OCI-LY1 (cell line): ENCODE measurements at regions not wholly inside any gene's neighbourhood (a gene's known extent, or its start where the extent isn't known, plus 50 kb on each side); places are given as distances from the start of the nearest gene placed in this dataset.

Experiments used
- H2AFZ ChIP-seq: fragments of 200-600 bp; sonication (generic), shearing (Covaris generic); 2 replicates; pipeline ENCODE4 v1.6.0; 2014; ENCODE audit warnings: antibody characterized with exemption, mild to moderate bottlenecking, low read length
- H3F3A ChIP-seq: fragments of 200-600 bp; sonication (generic), shearing (Covaris generic); 2 replicates; pipeline ENCODE4 v1.6.0; 2014; ENCODE audit warnings: mild to moderate bottlenecking, antibody characterized with exemption, low read length, moderate library complexity; ENCODE audit not compliant: insufficient read depth
- H3K27ac ChIP-seq: fragments of 200-600 bp; sonication (generic); 2 replicates; pipeline ENCODE4 v1.5.1; 2014; ENCODE audit warnings: low read length, mixed run types, mild to moderate bottlenecking, low read depth; ENCODE audit not compliant: poor library complexity, severe bottlenecking
- H3K27me3 ChIP-seq: fragments of 200-600 bp; sonication (generic); 2 replicates; pipeline ENCODE4 v1.6.0; 2014; ENCODE audit warnings: antibody characterized with exemption, mild to moderate bottlenecking, low read length, moderate library complexity; ENCODE audit not compliant: insufficient read depth
- H3K36me3 ChIP-seq: fragments of 200-600 bp; sonication (generic); 2 replicates; pipeline ENCODE4 v1.6.1; 2014; ENCODE audit warnings: mild to moderate bottlenecking, antibody characterized with exemption, low read length, moderate library complexity, mixed read lengths; ENCODE audit not compliant: insufficient read depth
- H3K4me1 ChIP-seq: fragments of 200-600 bp; sonication (generic); 2 replicates; pipeline ENCODE4 v1.5.1; 2014; ENCODE audit warnings: mild to moderate bottlenecking, low read length, moderate library complexity; ENCODE audit not compliant: insufficient read depth, severe bottlenecking
- H3K4me2 ChIP-seq: fragments of 200-600 bp; sonication (generic), shearing (Covaris generic); 2 replicates; pipeline ENCODE4 v1.6.1; 2014; ENCODE audit warnings: low read length
- H3K4me3 ChIP-seq: fragments of 200-600 bp; sonication (generic); 2 replicates; pipeline ENCODE4 v1.5.1; 2014; ENCODE audit warnings: low read length, low read depth, mild to moderate bottlenecking, mixed read lengths; ENCODE audit not compliant: poor library complexity, severe bottlenecking
- H3K79me2 ChIP-seq: fragments of 200-600 bp; shearing (Covaris generic); 2 replicates; pipeline ENCODE4 v1.6.1; 2016; ENCODE audit warnings: mixed run types, low read length, mixed read lengths; ENCODE audit not compliant: insufficient read depth
- H3K9ac ChIP-seq: fragments of 200-600 bp; sonication (generic), shearing (Covaris generic); 2 replicates; pipeline ENCODE4 v1.6.1; 2014; ENCODE audit warnings: mild to moderate bottlenecking, low read length, mixed read lengths
- H3K9me2 ChIP-seq: fragments of 200-600 bp; sonication (generic), shearing (Covaris generic); 2 replicates; pipeline ENCODE4 v1.6.1; 2014; ENCODE audit warnings: low read depth, mild to moderate bottlenecking, low read length, mixed read lengths
- H3K9me3 ChIP-seq: fragments of 200-600 bp; shearing (Covaris generic); 2 replicates; pipeline ENCODE4 v1.6.1; 2014; ENCODE audit warnings: low read length, mixed read lengths
- H4K20me1 ChIP-seq: fragments of 200-600 bp; sonication (generic), shearing (Covaris generic); 2 replicates; pipeline ENCODE4 v1.6.0; 2016; ENCODE audit warnings: mild to moderate bottlenecking, low read length; ENCODE audit not compliant: insufficient read depth
- CTCF ChIP-seq: fragments of 200-600 bp; sonication (generic), shearing (Covaris generic); IDR thresholded peaks from 2 replicates; pipeline ENCODE4 v1.5.1; 2017; ENCODE audit warnings: mild to moderate bottlenecking, antibody characterized with exemption, low read length, moderate library complexity, mixed read lengths
- EZH2 ChIP-seq: fragments of 200-600 bp; sonication (generic), shearing (Covaris generic); IDR thresholded peaks from 2 replicates; pipeline ENCODE4 v1.8.0; 2017; ENCODE audit warnings: borderline replicate concordance, mixed run types, mild to moderate bottlenecking, antibody characterized with exemption, low read length, moderate library complexity, mixed read lengths

- no peaks in the 10 kb centered on the region for H3K9me2 ChIP-seq
- H3K4me2 ChIP-seq: no peak overlapping the region
- H2AFZ ChIP-seq: no peak overlapping the region
- no peaks in the 10 kb centered on the region for H4K20me1 ChIP-seq
- H3K79me2 ChIP-seq: no peaks in the 10 kb centered on the region
- no peak overlapping the region for H3K27ac ChIP-seq
- no peaks in the 10 kb centered on the region for H3K4me1 ChIP-seq
- H3K27me3 ChIP-seq: no peaks in the 10 kb centered on the region
- H3F3A ChIP-seq: no peaks in the 10 kb centered on the region
- TF ChIP-seq CTCF (no peak), EZH2 (no peak)
- H3K36me3 ChIP-seq: no peaks in the 10 kb centered on the region
- H3K9ac ChIP-seq: no peak overlapping the region
- H3K4me3 ChIP-seq: no peak overlapping the region
- H3K9me3 ChIP-seq: no peaks in the 10 kb centered on the region
Measured at GRCh38 chr7:67729771-67730170, 733.1 kb downstream of the TYW1 start.

GRCh38 chr7:67731704-67732103 lies 735.1 kb downstream of the TYW1 start:
- H3K27me3 ChIP-seq: no peaks in the 10 kb centered on the region
- no peak overlapping the region for H3K4me2 ChIP-seq
- H4K20me1 ChIP-seq: no peaks in the 10 kb centered on the region
- no peaks in the 10 kb centered on the region for H3K79me2 ChIP-seq
- H3K9me3 ChIP-seq: no peaks in the 10 kb centered on the region
- H2AFZ ChIP-seq: no peak overlapping the region
- no peaks in the 10 kb centered on the region for H3K4me1 ChIP-seq
- no peaks in the 10 kb centered on the region for H3K36me3 ChIP-seq
- H3K9me2 ChIP-seq: no peaks in the 10 kb centered on the region
- H3K9ac ChIP-seq: no peak overlapping the region
- no peak overlapping the region for H3K4me3 ChIP-seq
- no peak for TF ChIP-seq CTCF
- TF ChIP-seq EZH2: no peak
- H3K27ac ChIP-seq: no peak overlapping the region
- H3F3A ChIP-seq: no peaks in the 10 kb centered on the region

- Histone ChIP-seq H3K9me3 (no peaks in the 10 kb centered on the region), H3F3A (no peaks in the 10 kb centered on the region), H3K27me3 (no peaks in the 10 kb centered on the region), H3K4me2 (no peak overlapping the region), H3K79me2 (no peaks in the 10 kb centered on the region), H3K27ac (no peak overlapping the region), H3K9me2 (no peaks in the 10 kb centered on the region), H2AFZ (no peak overlapping the region), H3K9ac (no peak overlapping the region), H3K36me3 (no peaks in the 10 kb centered on the region), H4K20me1 (no peaks in the 10 kb centered on the region), H3K4me3 (no peak overlapping the region), H3K4me1 (no peaks in the 10 kb centered on the region)
- TF ChIP-seq CTCF (no peak), EZH2 (no peak)
Measured at GRCh38 chr7:67732898-67733297, 736.3 kb downstream of the TYW1 start.
